Smooth muscle cell (in vitro differentiated cells): ENCODE measurements at regions not wholly inside any gene's neighbourhood (a gene's known extent, or its start where the extent isn't known, plus 50 kb on each side); places are given as distances from the start of the nearest gene placed in this dataset.

ENCODE experiments used
- DNase-seq: peaks from one replicate; lab custom pipeline; 2025; ENCODE audit not compliant: unreplicated experiment; lab: John Stamatoyannopoulos, UW
- H2AFZ ChIP-seq: fragments of 200-600 bp; sonication (generic); 2 replicates; pipeline ENCODE4 v1.6.0; 2016; ENCODE audit warnings: antibody characterized with exemption, low read depth, mild to moderate bottlenecking
- H3F3A ChIP-seq: fragments of 200-600 bp; sonication (generic); 2 replicates; pipeline ENCODE4 v1.6.0; 2017; ENCODE audit warnings: antibody characterized with exemption, low read depth
- H3K27ac ChIP-seq: fragments of 200-600 bp; sonication (generic); 2 replicates; pipeline ENCODE4 v1.5.1; 2016; ENCODE audit warnings: low read depth, mild to moderate bottlenecking
- H3K27me3 ChIP-seq: fragments of 200-600 bp; sonication (generic); 2 replicates; pipeline ENCODE4 v1.6.1; 2016; ENCODE audit warnings: low read depth, mild to moderate bottlenecking
- H3K36me3 ChIP-seq: fragments of 200-600 bp; sonication (generic); 2 replicates; pipeline ENCODE4 v1.5.1; 2016; ENCODE audit warnings: low read depth
- H3K4me1 ChIP-seq: fragments of 200-600 bp; sonication (generic); 2 replicates; pipeline ENCODE4 v1.5.1; 2016; ENCODE audit warnings: low read depth
- H3K4me2 ChIP-seq: fragments of 200-600 bp; sonication (generic); 2 replicates; pipeline ENCODE4 v1.6.0; 2016; ENCODE audit warnings: mild to moderate bottlenecking
- H3K4me3 ChIP-seq: fragments of 200-600 bp; sonication (generic); 2 replicates; pipeline ENCODE4 v1.5.1; 2016; ENCODE audit warnings: mild to moderate bottlenecking
- H3K79me2 ChIP-seq: fragments of 200-600 bp; sonication (generic); 2 replicates; pipeline ENCODE4 v1.6.0; 2016; ENCODE audit warnings: low read depth, mild to moderate bottlenecking
- H3K9ac ChIP-seq: fragments of 200-600 bp; sonication (generic); 2 replicates; pipeline ENCODE4 v1.6.0; 2016; ENCODE audit warnings: low read depth
- H3K9me3 ChIP-seq: fragments of 200-600 bp; sonication (generic); replicated peaks from 2 replicates; pipeline ENCODE4 v1.5.1; 2016; ENCODE audit warnings: low read depth
- H4K20me1 ChIP-seq: fragments of 200-600 bp; sonication (generic); 2 replicates; pipeline ENCODE4 v1.6.0; 2016; ENCODE audit warnings: low read depth
- CTCF ChIP-seq: fragments of 200-600 bp; sonication (generic); IDR thresholded peaks from 2 replicates; pipeline ENCODE4 v1.5.1; 2017; ENCODE audit warnings: borderline replicate concordance, mild to moderate bottlenecking, antibody characterized with exemption; ENCODE audit not compliant: insufficient read depth, poor library complexity, severe bottlenecking
- WGBS: methylation state at CpG from one replicate; pipeline ENCODE4 v1.1.7; 2016; ENCODE audit warnings: low lambda C conversion rate; 5-methylcytosine and 5-hydroxymethylcytosine counted together

GRCh38 chr5:158163451-158164295, 304.7 kb upstream of the CLINT1 start:
- WGBS = 77% methylated on average over 9 of the region's 9 CpGs
- no peaks in the 10 kb centered on the region for H3F3A ChIP-seq
- no peak overlapping the region for H3K4me3 ChIP-seq
- H3K27ac ChIP-seq = no peak overlapping the region
- DNase-seq = no peak
- no peaks in the 10 kb centered on the region for H3K36me3 ChIP-seq
- no peaks in the 10 kb centered on the region for H3K4me1 ChIP-seq
- no peak overlapping the region for H2AFZ ChIP-seq
- H3K27me3 ChIP-seq = no peaks in the 10 kb centered on the region
- H3K9ac ChIP-seq = no peak overlapping the region
- no peak for TF ChIP-seq CTCF
- no peaks in the 10 kb centered on the region for H4K20me1 ChIP-seq
- H3K4me2 ChIP-seq = no peak overlapping the region
- no peaks in the 10 kb centered on the region for H3K79me2 ChIP-seq
- no peaks in the 10 kb centered on the region for H3K9me3 ChIP-seq

DNA sequence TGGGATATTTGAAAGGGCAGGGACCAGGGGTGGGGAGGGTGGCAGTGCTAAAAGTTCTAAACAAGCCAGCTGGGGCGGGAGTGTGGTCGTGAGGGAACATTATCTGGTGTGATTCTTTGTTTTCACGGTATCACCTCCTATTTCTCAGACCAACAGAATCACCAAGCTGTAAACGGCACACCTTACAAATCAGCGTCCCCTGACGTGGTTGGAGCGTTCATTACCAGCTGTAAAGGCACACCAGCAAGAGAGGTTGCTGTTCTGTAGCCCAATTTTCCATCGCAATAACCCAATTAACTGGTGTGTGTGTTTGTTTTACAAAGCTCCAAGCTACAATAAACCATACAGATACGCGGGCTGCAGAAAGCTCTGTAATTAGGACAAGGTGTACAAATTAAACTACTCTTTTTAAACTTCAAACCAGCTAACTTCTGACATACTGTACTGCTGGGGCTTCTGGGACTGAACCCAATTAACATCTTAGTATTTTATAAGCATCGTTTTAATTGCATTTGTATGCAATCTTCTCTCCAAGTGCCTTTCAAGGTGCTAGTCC, 303.6 kb upstream of the CLINT1 start:
- no peaks in the 10 kb centered on the region for H3K4me1 ChIP-seq
- H4K20me1 ChIP-seq = no peaks in the 10 kb centered on the region
- whole genome bisulfite sequencing = 74% methylated on average over 11 of the region's 11 CpGs
- no peak overlapping the region for H3K4me3 ChIP-seq
- no peaks in the 10 kb centered on the region for H3K36me3 ChIP-seq
- H3K4me2 ChIP-seq = no peak overlapping the region
- no peak overlapping the region for H3K9ac ChIP-seq
- DNase-seq = no peak
- H3F3A ChIP-seq = no peaks in the 10 kb centered on the region
- no peak overlapping the region for H2AFZ ChIP-seq
- H3K27me3 ChIP-seq = no peaks in the 10 kb centered on the region
- no peaks in the 10 kb centered on the region for H3K79me2 ChIP-seq
- no peaks in the 10 kb centered on the region for H3K9me3 ChIP-seq
- no peak for TF ChIP-seq CTCF
- no peak overlapping the region for H3K27ac ChIP-seq

- DNase-seq = no peak
- 31% methylated on average over 5 of the region's 5 CpGs for WGBS
Measured at GRCh38 chr5:158162026-158162425, 303.1 kb upstream of the CLINT1 start.

More at GRCh38 chr5:158162026-158162425, 303.1 kb upstream of the CLINT1 start:
- no peaks in the 10 kb centered on the region for H3K27me3 ChIP-seq
- no peaks in the 10 kb centered on the region for H3K4me1 ChIP-seq
- no peak overlapping the region for H3K4me3 ChIP-seq
- H3K36me3 ChIP-seq = no peaks in the 10 kb centered on the region
- no peaks in the 10 kb centered on the region for H3K9me3 ChIP-seq
- H3K79me2 ChIP-seq = no peaks in the 10 kb centered on the region
- no peak overlapping the region for H3K9ac ChIP-seq
- H2AFZ ChIP-seq = no peak overlapping the region
- H4K20me1 ChIP-seq = no peaks in the 10 kb centered on the region
- H3F3A ChIP-seq = no peaks in the 10 kb centered on the region
- TF ChIP-seq CTCF = no peak
- H3K27ac ChIP-seq = no peak overlapping the region
- H3K4me2 ChIP-seq = no peak overlapping the region
